NCI-H510A treated with DMSO at 0.1 percent for 48 hours (cell line): ENCODE measurements at regions not wholly inside any gene's neighbourhood (a gene's known extent, or its start where the extent isn't known, plus 50 kb on each side); places are given as distances from the start of the nearest gene placed in this dataset.

Experiments used
- DNase-seq: peaks from one replicate; lab custom pipeline; 2025; lab: John Stamatoyannopoulos, UW

GRCh38 chr5:67297376-67297775 is 100.8 kb upstream of the CD180 start:
- peak; percentile 25 for DNase-seq

- no peak for DNase-seq
Measured at GRCh38 chr5:67294266-67294938, 97.8 kb upstream of the CD180 start.

GRCh38 chr5:67293226-67293625 is 96.6 kb upstream of the CD180 start:
- no peak for DNase-seq

- DNase-seq: no peak
Measured at GRCh38 chr5:67292201-67292940, 95.8 kb upstream of the CD180 start.

- no peak for DNase-seq
Measured at GRCh38 chr5:67291671-67292070, 95.1 kb upstream of the CD180 start.

GRCh38 chr5:67291066-67291465 is 94.5 kb upstream of the CD180 start:
- DNase-seq: no peak

- DNase-seq: no peak
Measured at GRCh38 chr5:67290655-67291054, 94.1 kb upstream of the CD180 start.

- DNase-seq: no peak
Measured at GRCh38 chr5:67289763-67290521, 93.3 kb upstream of the CD180 start.

- no peak for DNase-seq
Measured at GRCh38 chr5:67287510-67288268, 91.1 kb upstream of the CD180 start.

- DNase-seq: no peak
Measured at GRCh38 chr5:67286006-67286405, 89.4 kb upstream of the CD180 start.

GRCh38 chr5:67283988-67284487 is 87.4 kb upstream of the CD180 start:
- DNase-seq: no peak

GRCh38 chr5:67283275-67283987 is 86.8 kb upstream of the CD180 start:
- no peak for DNase-seq

GRCh38 chr5:67281874-67282273 is 85.3 kb upstream of the CD180 start:
- no peak for DNase-seq

- DNase-seq: no peak
Measured at GRCh38 chr5:67273689-67274356, 77.2 kb upstream of the CD180 start.

- no peak for DNase-seq
Measured at GRCh38 chr5:67272453-67273130, 76.0 kb upstream of the CD180 start.

- peak; percentile 28 for DNase-seq
Measured at GRCh38 chr5:67268231-67269021, 71.8 kb upstream of the CD180 start.

GRCh38 chr5:67267512-67268216 is 71.1 kb upstream of the CD180 start:
- no peak for DNase-seq

GRCh38 chr5:67266654-67267350 is 70.2 kb upstream of the CD180 start:
- no peak for DNase-seq
